GM20000 (cell line): ENCODE measurements at regions not wholly inside any gene's neighbourhood (a gene's known extent, or its start where the extent isn't known, plus 50 kb on each side); places are given as distances from the start of the nearest gene placed in this dataset.
A peak's percentile ranks its signal among the peaks of the same experiment; 100 is the strongest.

Source experiments
- DNase-seq: peaks from one replicate; pipeline ENCODE4 v3.0.0; 2012; ENCODE audit warnings: low spot score
- CTCF ChIP-seq: IDR thresholded peaks from 2 replicates; pipeline ENCODE4 v1.5.1; 2012; ENCODE audit warnings: mild to moderate bottlenecking, control low read depth; ENCODE audit errors: extremely low read depth, missing control alignments

- peak; percentile 27 for DNase-seq
- TF ChIP-seq CTCF: no peak
These were observed 612.6 kb downstream of the MRPL39 start for GRCh38 chr21:24994717-24995116.

GRCh38 chr21:24989516-24989915 lies 617.8 kb downstream of the MRPL39 start:
- no peak for DNase-seq
- no peak for TF ChIP-seq CTCF

- TF ChIP-seq CTCF: no peak
- no peak for DNase-seq
These were observed 618.3 kb downstream of the MRPL39 start for GRCh38 chr21:24988941-24989340.

GRCh38 chr21:24976238-24976637 lies 631.0 kb downstream of the MRPL39 start:
- DNase-seq: no peak
- TF ChIP-seq CTCF: no peak

GRCh38 chr21:24969068-24969467 lies 638.2 kb downstream of the MRPL39 start:
- DNase-seq: no peak
- TF ChIP-seq CTCF: no peak

GRCh38 chr21:24955275-24955961 lies 651.9 kb downstream of the MRPL39 start:
- peak; percentile 24 for DNase-seq
- no peak for TF ChIP-seq CTCF

GRCh38 chr21:24948186-24948585 lies 659.1 kb downstream of the MRPL39 start:
- TF ChIP-seq CTCF: no peak
- no peak for DNase-seq
